GM10248 (cell line): ENCODE measurements at regions not wholly inside any gene's neighbourhood (a gene's known extent, or its start where the extent isn't known, plus 50 kb on each side); places are given as distances from the start of the nearest gene placed in this dataset.

Source experiments
- CTCF ChIA-PET: fragments of 300-600 bp; sonication (Branson Sonifier 250); formaldehyde crosslinking; extraction: SDS; loops from one replicate; lab custom pipeline; 2021; ENCODE audit warnings: antibody characterized with exemption; lab: Yijun Ruan, JAX
- POLR2A ChIA-PET: fragments of 350-650 bp; sonication (Branson Sonifier 250); formaldehyde crosslinking; extraction: SDS; loops from one replicate; lab custom pipeline; 2020; ENCODE audit warnings: antibody characterized with exemption; lab: Yijun Ruan, JAX
- DNase-seq: peaks from one replicate; pipeline ENCODE4 v3.0.0; 2012; ENCODE audit errors: extremely low spot score
- CTCF ChIP-seq: IDR thresholded peaks from 2 replicates; pipeline ENCODE4 v1.5.1; 2012; ENCODE audit warnings: mild to moderate bottlenecking, low read depth; ENCODE audit errors: extremely low read depth, missing control alignments, control extremely low read depth

DNA sequence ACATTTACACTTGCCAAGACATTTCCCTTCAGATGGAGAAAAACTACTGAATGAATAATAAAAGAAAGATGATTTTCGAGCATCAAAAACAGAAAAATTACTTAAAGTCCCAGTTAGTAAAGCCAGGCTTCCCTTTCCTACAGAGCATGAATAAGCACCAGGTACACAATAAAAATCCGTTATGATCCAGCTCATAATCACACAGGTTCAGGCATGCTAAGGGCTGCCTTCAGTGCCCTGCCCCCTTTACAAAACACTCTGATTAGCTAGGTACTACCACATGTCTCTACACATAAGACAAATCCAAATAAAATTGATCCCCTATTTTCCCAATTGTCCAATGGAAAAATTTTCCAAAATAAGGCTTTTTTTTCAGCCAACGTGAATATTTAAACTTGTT is 413.2 kb upstream of the LRATD1 start:
- CTCF ChIA-PET: no interaction called here
- no peak for DNase-seq
- no peak for TF ChIP-seq CTCF
- POLR2A ChIA-PET: no interaction called here

GRCh38 chr2:14220101-14220500 is 412.4 kb upstream of the LRATD1 start:
- DNase-seq: no peak
- POLR2A ChIA-PET: no interaction called here
- TF ChIP-seq CTCF: no peak
- CTCF ChIA-PET: no interaction called here

DNA sequence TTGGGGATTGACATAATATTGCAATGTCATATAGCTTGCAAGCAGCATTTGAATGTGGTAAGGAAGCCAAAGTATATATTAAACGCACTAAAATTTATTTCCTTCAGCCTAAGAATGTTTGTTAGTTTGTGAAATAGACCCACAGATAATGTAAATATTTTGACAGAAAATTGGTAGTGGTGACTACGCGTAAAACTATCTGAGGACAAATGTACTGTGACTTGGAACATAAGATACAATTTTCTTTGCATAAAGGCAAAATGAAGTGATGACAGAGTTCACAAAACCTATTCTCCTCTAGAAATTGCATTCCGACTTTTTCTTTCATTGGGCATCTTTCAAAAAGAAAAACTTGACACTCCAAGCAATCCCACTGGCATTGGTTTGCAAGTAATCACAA is 411.1 kb upstream of the LRATD1 start:
- no peak for TF ChIP-seq CTCF
- POLR2A ChIA-PET: no interaction called here
- no peak for DNase-seq
- CTCF ChIA-PET: no interaction called here

DNA sequence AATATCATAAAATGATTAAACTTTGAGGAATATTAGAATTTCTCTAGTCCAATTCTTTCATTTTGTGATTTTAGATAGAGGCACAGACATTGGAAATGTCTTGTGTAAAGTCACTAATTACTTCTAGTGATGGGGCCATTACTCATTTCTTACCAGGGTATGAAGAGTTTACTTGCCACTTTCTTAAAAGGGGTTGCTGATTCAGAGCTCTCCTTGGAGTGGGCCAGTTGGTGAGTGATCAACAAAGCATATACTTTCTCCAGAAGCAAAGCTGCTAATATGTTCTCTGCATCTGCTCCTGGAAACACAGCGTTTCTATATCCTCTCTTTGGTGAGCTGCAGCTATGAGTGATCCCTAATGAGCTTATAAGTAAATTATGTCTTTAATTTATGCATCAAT is 408.9 kb upstream of the LRATD1 start:
- ChIA-PET POLR2A (no interaction called here), CTCF (interaction anchor here (1.8 kb wide), 1 partner anchor 13 kb away, joined by 5 read pairs; no protein-coding TSS in a partner anchor)
- TF ChIP-seq CTCF: no peak
- DNase-seq: no peak

DNA sequence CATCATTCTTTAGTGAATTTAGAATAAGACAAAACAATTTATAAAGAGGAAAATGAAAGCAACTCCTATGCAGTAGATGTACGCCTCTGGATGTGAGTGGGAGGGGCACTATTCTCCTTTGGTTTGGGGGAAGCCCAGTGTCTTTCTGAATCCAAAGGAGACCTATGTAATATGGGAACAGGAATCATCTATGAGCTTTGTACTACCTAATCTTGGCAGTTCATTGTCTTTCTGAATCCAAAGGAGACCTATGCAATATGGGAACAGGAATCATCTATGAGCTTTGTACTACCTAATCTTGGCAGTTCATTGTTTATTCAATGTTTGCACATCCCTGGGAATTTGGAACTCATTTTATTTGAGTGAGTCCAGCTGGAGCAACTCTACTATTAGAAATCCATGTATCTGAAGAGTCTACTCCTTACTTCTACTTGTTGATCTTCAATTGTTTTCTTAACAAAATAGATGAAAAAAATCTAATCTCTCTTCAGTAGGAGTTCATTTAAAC is 401.1 kb upstream of the LRATD1 start:
- ChIA-PET POLR2A (no interaction called here), CTCF (no interaction called here)
- DNase-seq: no peak
- TF ChIP-seq CTCF: no peak

DNA sequence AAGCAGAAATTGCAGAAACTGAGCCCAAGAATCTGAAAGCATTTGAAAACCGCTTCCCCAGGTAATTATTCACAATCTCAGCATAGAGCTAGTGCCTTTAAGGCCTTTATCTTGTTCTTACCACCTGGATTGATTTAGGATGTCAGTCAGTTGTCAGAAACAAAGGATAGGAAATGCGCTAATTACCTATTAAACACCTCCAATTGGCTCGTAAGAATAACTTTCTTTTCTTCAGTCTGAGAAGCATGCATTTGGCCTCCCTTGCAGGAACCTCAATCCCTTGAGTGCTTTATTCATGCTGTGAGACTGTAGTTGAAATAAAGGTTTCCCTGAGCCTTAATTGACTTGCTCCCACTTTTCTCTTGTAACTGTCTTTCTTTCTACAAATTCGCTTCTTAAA is 400.3 kb upstream of the LRATD1 start:
- ChIA-PET CTCF (no interaction called here), POLR2A (no interaction called here)
- no peak for DNase-seq
- no peak for TF ChIP-seq CTCF

GRCh38 chr2:14234911-14235310 is 397.6 kb upstream of the LRATD1 start:
- TF ChIP-seq CTCF: no peak
- no peak for DNase-seq
- CTCF ChIA-PET: interaction anchor here (1.6 kb wide), 1 partner anchor 9 kb away, joined by 4 read pairs; no protein-coding TSS in a partner anchor
- POLR2A ChIA-PET: no interaction called here
